ENCODE measurements at regions not wholly inside any gene's neighbourhood (a gene's known extent, or its start where the extent isn't known, plus 50 kb on each side); places are given as distances from the start of the nearest gene placed in this dataset.

GRCh38 chr18:27713738-27714095 lies 463.2 kb downstream of the CDH2 start:
- no peak for TF ChIP-seq CTCF (IDR thresholded peaks at IDR 0.05)
- TF ChIP-seq POLR2A (IDR thresholded peaks at IDR 0.05), result no peak
